ENCODE measurements at regions not wholly inside any gene's neighbourhood (a gene's known extent, or its start where the extent isn't known, plus 50 kb on each side); places are given as distances from the start of the nearest gene placed in this dataset.

GRCh38 chr5:152016421-152016820 is 91.8 kb upstream of the GLRA1 start:
- no peak for DNase-seq

- DNase-seq: no peak
Observed at GRCh38 chr5:152007653-152008335, 83.1 kb upstream of the GLRA1 start.

- DNase-seq: no peak
Observed at GRCh38 chr5:152004095-152004494, 79.4 kb upstream of the GLRA1 start.
